HCT116 (cell line): ENCODE measurements at regions not wholly inside any gene's neighbourhood (a gene's known extent, or its start where the extent isn't known, plus 50 kb on each side); places are given as distances from the start of the nearest gene placed in this dataset.

Experiments
- EZH2 ChIP-seq: fragments of 200-600 bp; sonication (generic); IDR thresholded peaks from 2 replicates; pipeline ENCODE4 v1.6.1; 2017; ENCODE audit warnings: antibody characterized with exemption, mixed run types
- EZH2phosphoT487 ChIP-seq: fragments of 200-600 bp; IDR thresholded peaks from 2 replicates; pipeline ENCODE4 v1.6.1; 2018; ENCODE audit warnings: antibody characterized with exemption, borderline replicate concordance
- POLR2A ChIP-seq: IDR thresholded peaks from 2 replicates; pipeline ENCODE4 v1.7.0; 2011; ENCODE audit warnings: borderline replicate concordance; ENCODE audit not compliant: insufficient read depth, insufficient read length; ENCODE audit errors: extremely low read depth
- RAD21 ChIP-seq: IDR thresholded peaks from 2 replicates; pipeline ENCODE4 v1.6.1; 2012; ENCODE audit warnings: low read depth, mild to moderate bottlenecking
- TCF7L2 ChIP-seq: IDR thresholded peaks from 2 replicates; pipeline ENCODE4 v1.7.0; 2011; ENCODE audit warnings: borderline replicate concordance, inconsistent platforms; ENCODE audit not compliant: insufficient read depth, insufficient read length; ENCODE audit errors: extremely low read depth
- ZFX ChIP-seq: fragments of 450-650 bp; IDR thresholded peaks from 2 replicates; pipeline ENCODE4 v1.6.1; 2017
- ZNF274 ChIP-seq: fragments of 200-500 bp; sonication (Bioruptor generic); IDR thresholded peaks from 2 replicates; pipeline ENCODE4 v1.6.1; 2014; ENCODE audit warnings: mild to moderate bottlenecking, low read depth, low read length, inconsistent platforms
- TF ChIP-seq, protein P1 (sequence below), 3 experiments: fragments of 200-600 bp in 1 of 3; sonication (generic) in 1 of 3; IDR thresholded peaks in 2 of 3; conservative IDR thresholded peaks in 1 of 3; 2 replicates each; pipeline ENCODE4 v1.5.1; 2012 to 2017; ENCODE audit warnings: low read depth in 2 of 3, low read length in 2 of 3, antibody characterized with exemption in 1 of 3, borderline replicate concordance in 1 of 3, control low read depth in 1 of 3, mild to moderate bottlenecking in 1 of 3, mixed read lengths in 1 of 3, mixed run types in 1 of 3, moderate library complexity in 1 of 3; ENCODE audit not compliant: insufficient read depth in 1 of 3
- TF ChIP-seq, protein P2 (sequence below): IDR thresholded peaks from 2 replicates; pipeline ENCODE4 v1.6.1; 2012
- TF ChIP-seq, protein P3 (sequence below): IDR thresholded peaks from 2 replicates; pipeline ENCODE4 v1.6.1; 2012; ENCODE audit warnings: low read depth

DNA sequence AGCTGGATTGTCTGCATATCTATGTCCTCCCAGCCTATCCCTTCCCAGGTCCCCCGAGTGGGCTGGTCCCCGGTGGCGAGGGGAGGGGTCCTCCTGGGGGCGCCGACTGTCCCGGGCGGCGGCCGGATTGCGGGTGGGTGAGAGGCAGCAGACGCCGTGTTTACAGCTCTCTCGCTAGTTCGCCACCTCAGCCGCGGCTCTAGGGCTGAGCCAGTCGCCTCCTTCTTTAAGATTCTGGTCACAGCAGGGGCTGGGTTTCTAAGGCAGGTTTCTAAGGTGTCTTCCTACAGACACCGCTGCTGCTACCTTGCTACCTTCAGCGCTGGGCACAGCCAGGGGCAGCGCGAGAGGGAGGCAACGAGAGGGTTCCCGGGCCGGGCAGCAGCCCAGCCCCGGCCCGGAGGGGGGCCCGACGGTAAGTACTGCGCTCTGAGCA is 57.2 kb downstream of the FRMPD3 start:
- TF ChIP-seq, protein P1, sequence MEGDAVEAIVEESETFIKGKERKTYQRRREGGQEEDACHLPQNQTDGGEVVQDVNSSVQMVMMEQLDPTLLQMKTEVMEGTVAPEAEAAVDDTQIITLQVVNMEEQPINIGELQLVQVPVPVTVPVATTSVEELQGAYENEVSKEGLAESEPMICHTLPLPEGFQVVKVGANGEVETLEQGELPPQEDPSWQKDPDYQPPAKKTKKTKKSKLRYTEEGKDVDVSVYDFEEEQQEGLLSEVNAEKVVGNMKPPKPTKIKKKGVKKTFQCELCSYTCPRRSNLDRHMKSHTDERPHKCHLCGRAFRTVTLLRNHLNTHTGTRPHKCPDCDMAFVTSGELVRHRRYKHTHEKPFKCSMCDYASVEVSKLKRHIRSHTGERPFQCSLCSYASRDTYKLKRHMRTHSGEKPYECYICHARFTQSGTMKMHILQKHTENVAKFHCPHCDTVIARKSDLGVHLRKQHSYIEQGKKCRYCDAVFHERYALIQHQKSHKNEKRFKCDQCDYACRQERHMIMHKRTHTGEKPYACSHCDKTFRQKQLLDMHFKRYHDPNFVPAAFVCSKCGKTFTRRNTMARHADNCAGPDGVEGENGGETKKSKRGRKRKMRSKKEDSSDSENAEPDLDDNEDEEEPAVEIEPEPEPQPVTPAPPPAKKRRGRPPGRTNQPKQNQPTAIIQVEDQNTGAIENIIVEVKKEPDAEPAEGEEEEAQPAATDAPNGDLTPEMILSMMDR (IDR thresholded peaks at IDR 0.05 in 2 of 3, conservative IDR thresholded peaks at IDR 0.05 in 1 of 3; ENCODE audit: borderline replicate concordance in 1 of 3, insufficient read depth in 1 of 3, low read depth in 2 of 3, low read length in 2 of 3) = no peak
- TF ChIP-seq ZNF274 (no peak), POLR2A (no peak), RAD21 (no peak), EZH2 (no peak), ZFX (no peak), TCF7L2 (no peak), EZH2phosphoT487 (no peak)
- TF ChIP-seq, protein P2, sequence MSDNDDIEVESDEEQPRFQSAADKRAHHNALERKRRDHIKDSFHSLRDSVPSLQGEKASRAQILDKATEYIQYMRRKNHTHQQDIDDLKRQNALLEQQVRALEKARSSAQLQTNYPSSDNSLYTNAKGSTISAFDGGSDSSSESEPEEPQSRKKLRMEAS = no peak
- TF ChIP-seq, protein P3, sequence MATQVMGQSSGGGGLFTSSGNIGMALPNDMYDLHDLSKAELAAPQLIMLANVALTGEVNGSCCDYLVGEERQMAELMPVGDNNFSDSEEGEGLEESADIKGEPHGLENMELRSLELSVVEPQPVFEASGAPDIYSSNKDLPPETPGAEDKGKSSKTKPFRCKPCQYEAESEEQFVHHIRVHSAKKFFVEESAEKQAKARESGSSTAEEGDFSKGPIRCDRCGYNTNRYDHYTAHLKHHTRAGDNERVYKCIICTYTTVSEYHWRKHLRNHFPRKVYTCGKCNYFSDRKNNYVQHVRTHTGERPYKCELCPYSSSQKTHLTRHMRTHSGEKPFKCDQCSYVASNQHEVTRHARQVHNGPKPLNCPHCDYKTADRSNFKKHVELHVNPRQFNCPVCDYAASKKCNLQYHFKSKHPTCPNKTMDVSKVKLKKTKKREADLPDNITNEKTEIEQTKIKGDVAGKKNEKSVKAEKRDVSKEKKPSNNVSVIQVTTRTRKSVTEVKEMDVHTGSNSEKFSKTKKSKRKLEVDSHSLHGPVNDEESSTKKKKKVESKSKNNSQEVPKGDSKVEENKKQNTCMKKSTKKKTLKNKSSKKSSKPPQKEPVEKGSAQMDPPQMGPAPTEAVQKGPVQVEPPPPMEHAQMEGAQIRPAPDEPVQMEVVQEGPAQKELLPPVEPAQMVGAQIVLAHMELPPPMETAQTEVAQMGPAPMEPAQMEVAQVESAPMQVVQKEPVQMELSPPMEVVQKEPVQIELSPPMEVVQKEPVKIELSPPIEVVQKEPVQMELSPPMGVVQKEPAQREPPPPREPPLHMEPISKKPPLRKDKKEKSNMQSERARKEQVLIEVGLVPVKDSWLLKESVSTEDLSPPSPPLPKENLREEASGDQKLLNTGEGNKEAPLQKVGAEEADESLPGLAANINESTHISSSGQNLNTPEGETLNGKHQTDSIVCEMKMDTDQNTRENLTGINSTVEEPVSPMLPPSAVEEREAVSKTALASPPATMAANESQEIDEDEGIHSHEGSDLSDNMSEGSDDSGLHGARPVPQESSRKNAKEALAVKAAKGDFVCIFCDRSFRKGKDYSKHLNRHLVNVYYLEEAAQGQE = no peak
